RKO (cell line): ENCODE measurements at regions not wholly inside any gene's neighbourhood (a gene's known extent, or its start where the extent isn't known, plus 50 kb on each side); places are given as distances from the start of the nearest gene placed in this dataset.

Source experiments
- DNase-seq: peaks from one replicate; pipeline ENCODE4 v3.0.0-alpha.2; 2016; ENCODE audit warnings: low spot score

- no peak for DNase-seq
Measured at GRCh38 chr3:110811050-110811449, 260.6 kb upstream of the NECTIN3 start.

DNA sequence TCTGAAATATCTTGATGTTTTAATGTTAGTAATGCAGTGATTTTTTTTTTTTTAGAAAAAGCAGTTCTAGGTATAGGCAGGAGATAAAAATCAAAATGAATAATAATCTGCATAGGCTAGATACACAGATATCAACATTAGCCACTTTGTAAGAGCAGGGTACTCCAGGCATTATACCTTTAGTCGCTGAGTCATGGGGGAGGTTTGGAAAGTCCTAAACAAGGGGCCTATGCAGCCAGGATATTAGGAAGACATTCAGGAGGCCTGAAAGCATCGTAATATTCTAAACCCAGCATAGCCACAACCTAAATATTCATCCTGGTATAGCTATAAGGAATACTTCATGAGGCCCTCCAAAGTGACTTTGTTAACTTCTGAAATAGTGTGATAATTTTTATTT, 258.1 kb upstream of the NECTIN3 start:
- DNase-seq = no peak

GRCh38 chr3:110814170-110815007, 257.2 kb upstream of the NECTIN3 start:
- peak; percentile 22 for DNase-seq

DNA sequence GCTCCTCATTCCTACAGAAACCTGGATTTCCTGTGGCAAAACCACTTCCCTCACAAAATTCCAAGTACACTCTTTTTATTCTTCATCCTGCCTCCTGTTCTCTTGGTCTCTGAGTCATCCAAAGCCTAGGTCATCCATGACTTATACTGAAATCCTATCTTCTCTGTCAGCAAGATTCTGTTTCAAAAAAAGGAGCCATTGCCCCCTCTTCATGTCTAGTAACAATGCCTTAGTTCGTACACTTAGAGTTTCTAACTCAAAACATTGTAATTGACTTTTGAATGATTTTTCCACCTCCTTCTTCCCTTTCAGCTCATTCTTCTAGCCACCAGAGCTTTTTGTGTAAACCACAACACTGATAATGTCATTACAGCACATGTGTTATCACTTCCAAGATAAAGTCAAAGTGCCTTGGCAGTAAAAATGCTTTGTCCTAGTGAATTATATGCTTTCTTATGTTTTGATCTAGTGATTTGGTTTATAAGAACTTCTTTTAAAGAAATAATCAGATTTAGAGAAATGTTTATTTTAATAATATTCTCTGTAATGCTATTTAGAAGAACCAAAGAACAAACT, 256.5 kb upstream of the NECTIN3 start:
- DNase-seq = peak; percentile 40

DNA sequence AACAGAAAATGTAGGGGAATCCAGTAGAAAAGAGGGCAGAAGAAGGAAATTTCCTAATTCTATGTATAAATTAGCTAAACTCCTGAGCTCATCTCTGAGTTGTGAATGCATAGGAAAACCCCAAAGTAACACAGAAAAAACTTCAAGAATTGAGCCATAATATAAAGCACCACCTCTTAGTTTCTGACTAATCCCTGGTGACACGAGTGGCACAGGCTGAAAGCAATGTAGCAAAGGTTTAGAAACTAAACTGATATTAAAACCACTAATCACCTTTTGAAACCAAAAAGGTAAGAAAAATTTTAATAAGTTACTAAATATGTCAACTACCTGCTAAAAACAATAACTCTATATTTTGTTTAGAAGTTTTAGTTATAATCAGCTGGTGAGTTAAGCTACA, 255.6 kb upstream of the NECTIN3 start:
- DNase-seq = no peak

DNA sequence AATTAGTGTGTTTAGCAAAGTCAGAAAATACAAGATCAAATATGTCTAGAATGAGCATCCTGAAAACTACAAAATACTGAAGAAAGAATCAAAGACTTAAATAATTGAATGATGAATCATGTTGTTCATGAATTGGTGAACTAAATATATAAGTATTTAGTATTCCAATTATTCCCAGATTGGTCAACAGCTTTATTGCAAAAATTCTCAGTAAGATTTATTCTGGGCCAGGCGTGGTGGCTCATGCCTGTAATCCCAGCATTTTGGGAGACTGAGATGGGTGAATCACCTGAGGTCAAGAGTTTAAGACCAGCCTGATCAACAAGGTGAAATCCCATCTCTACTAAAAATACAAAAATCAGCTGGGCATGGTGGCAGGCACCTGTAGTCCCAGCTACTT, 250.0 kb upstream of the NECTIN3 start:
- no peak for DNase-seq

- DNase-seq = no peak
Measured at GRCh38 chr3:110822971-110823370, 248.6 kb upstream of the NECTIN3 start.

- DNase-seq = no peak
Measured at GRCh38 chr3:110846971-110847370, 224.6 kb upstream of the NECTIN3 start.

DNA sequence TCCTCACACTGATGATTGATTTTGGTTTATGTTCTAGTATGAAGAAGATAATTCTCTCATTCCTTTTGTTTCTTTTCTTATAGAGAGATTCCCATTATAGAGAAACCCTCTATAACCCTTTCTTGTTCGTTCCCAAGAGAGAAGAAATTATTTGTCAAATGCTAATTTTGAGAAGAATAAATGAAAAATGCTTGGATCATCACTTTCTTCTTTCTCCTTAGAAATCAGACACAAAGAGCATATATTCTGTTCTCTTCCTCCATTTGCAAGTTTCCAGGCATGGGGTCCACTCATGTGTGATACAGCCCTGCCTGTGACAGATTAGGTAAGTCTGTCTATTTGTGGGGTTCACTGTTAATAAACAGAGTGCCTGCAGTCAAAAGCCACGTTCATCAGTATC, 222.6 kb upstream of the NECTIN3 start:
- no peak for DNase-seq

DNA sequence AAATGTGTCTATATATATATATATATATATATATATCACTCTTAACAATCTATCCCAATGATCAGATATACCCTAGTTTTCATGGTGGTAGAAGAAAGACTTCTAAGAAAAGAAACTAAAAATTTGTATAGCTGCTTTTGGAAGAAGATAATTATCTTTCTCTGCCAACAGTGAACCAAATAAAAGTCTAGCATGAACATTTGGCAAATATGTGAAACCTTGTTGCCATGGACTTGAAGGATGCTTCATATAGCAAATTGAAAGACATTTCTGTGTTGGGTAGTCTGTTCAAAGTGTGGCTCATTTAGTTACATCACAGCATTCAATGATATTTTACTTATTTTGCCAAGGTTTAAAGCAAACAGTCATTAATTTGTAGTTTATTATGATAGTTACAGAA, 219.9 kb upstream of the NECTIN3 start:
- no peak for DNase-seq

DNA sequence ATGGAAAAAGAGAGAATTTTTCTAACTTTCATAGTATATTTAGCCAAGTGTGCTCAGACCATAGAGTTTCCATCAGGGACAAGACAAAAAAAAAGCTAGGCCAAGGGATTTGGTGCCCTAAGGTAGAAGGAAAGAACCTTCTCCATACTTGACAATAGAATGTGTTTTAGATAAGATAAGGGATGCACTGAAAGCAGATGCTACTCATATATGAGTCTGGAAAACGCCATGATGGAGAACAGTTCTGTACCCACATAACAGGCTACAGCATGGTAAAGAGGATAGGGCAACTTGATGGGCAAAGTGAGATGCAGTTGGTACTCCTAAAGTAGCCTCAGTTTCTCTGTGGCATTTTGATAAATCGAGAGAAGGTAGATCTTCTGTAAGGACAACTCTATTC, 216.4 kb upstream of the NECTIN3 start:
- DNase-seq = no peak

GRCh38 chr3:110856916-110857315, 214.7 kb upstream of the NECTIN3 start:
- DNase-seq = no peak

- no peak for DNase-seq
Measured at GRCh38 chr3:110858549-110858948, 213.1 kb upstream of the NECTIN3 start.

GRCh38 chr3:110859336-110859735, 212.3 kb upstream of the NECTIN3 start:
- DNase-seq = no peak

GRCh38 chr3:110859993-110860392, 211.6 kb upstream of the NECTIN3 start:
- no peak for DNase-seq

DNA sequence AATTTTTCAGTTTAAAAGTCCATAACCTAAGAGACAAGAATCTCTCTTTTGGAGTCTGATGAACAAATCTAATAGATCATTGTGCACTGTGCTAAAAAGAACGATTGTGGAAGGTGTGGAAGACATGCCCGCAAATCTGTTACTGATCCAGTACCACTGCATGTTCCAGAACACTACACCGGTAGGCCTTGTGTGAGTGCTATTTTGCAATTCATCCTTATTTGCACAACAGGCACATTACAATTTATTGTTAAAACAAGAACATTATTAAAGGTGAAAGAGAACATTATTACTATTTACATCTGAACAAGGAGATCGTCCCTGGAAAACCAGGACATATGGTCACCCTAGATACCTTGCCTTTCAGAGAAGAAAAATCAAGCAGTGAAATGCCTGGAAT, 205.7 kb upstream of the NECTIN3 start:
- no peak for DNase-seq

DNA sequence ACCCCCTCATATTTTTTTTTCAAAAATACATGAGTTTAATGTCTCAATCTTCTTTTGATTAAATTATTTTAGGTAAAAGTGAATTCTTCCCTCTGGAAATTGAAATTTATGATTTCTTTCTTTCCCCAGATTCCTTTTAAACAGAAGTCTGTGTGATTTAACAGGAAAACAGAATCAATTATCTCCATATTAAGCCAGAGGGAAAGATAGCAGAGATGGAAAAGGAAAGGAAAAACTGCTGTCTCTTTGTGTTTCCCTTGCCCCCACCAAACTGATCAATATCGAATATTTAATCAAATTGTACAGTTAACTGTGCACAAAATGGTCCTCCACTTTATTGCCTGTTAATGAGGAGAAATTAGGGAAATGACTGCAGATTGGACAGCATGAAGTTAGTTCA, 203.5 kb upstream of the NECTIN3 start:
- DNase-seq = no peak

- DNase-seq = no peak
Measured at GRCh38 chr3:110869736-110870135, 201.9 kb upstream of the NECTIN3 start.

GRCh38 chr3:110871869-110872268, 199.7 kb upstream of the NECTIN3 start:
- no peak for DNase-seq

GRCh38 chr3:110878692-110879091, 192.9 kb upstream of the NECTIN3 start:
- no peak for DNase-seq

GRCh38 chr3:110881069-110881468, 190.5 kb upstream of the NECTIN3 start:
- DNase-seq = no peak

GRCh38 chr3:110886222-110886893, 185.3 kb upstream of the NECTIN3 start:
- DNase-seq = no peak

GRCh38 chr3:110887176-110887575, 184.4 kb upstream of the NECTIN3 start:
- no peak for DNase-seq
